Activated naive CD8-positive, alpha-beta T cell treated with anti-CD3 and anti-CD28 coated beads, Interleukin-2, amount 10 ng/mL, durations not matched to agents 7 days and 5 days (primary cell): ENCODE measurements at regions not wholly inside any gene's neighbourhood (a gene's known extent, or its start where the extent isn't known, plus 50 kb on each side); places are given as distances from the start of the nearest gene placed in this dataset.

Experiments
- ATAC-seq: fragments of 150-1000 bp; cut with Tn5 transposase; one replicate; pipeline ENCODE4 v1.10.0; 2021; ENCODE audit warnings: low read depth, moderate library complexity
- POLR2A ChIA-PET: fragments of 350-600 bp; sonication (Branson Sonifier 250); formaldehyde crosslinking; loops from one replicate; lab custom pipeline; 2021; ENCODE audit warnings: antibody characterized with exemption; lab: Charles Lee
- DNase-seq: peaks from one replicate; pipeline ENCODE4 v3.0.0; 2021
- H3K27ac Mint-ChIP-seq: one replicate; pipeline ENCODE4 v1.8.0; 2022; ENCODE audit warnings: mild to moderate bottlenecking, mixed read lengths
- H3K27me3 Mint-ChIP-seq: one replicate; pipeline ENCODE4 v1.8.0; 2022; ENCODE audit warnings: mild to moderate bottlenecking, moderate library complexity, mixed read lengths
- H3K36me3 Mint-ChIP-seq: one replicate; pipeline ENCODE4 v1.8.0; 2021; ENCODE audit warnings: mild to moderate bottlenecking, mixed read lengths
- H3K4me1 Mint-ChIP-seq: one replicate; pipeline ENCODE4 v1.8.0; 2021; ENCODE audit warnings: mixed read lengths
- H3K4me3 Mint-ChIP-seq: one replicate; pipeline ENCODE4 v1.8.0; 2022; ENCODE audit warnings: mild to moderate bottlenecking, moderate library complexity, mixed read lengths
- H3K9me3 Mint-ChIP-seq: one replicate; pipeline ENCODE4 v1.8.0; 2021; ENCODE audit warnings: mixed read lengths

DNA sequence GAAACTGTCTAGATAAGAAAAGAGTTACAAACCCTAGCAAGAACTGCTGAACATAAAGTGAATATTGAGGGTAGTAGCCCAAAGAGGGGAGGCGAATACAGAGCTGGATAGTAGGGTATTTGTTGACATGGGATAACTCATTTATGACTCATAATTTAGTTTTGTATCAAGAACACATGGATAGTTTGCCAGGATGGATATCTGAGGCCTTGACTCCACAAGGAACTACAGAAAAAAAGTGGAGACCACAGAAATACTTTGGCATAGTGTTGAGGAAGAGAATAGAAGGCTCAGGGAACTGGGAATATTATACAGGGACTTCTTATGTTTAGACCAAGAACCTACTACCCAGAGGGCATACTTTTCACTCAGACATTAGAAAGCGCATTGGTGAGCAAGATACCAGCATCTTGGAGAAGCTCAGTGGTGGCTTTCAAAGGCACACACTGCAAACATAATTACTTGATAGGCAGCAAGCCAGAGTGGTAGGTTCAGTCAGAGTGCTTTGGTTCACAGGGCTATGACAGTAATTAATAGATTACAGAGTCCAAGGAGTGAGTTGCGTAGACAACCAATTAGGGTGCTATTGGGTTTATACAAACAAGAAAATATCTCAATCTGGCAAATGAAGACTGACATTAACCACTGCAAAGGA is 51.9 kb upstream of the ZBTB7C start:
- H3K27ac Mint-ChIP-seq = no peak overlapping the region
- no peak overlapping the region for H3K4me3 Mint-ChIP-seq
- no peaks in the 10 kb centered on the region for H3K9me3 Mint-ChIP-seq
- H3K27me3 Mint-ChIP-seq = peaks cover 43% of the 10 kb centered on the region
- peaks cover 8% of the 10 kb centered on the region for H3K4me1 Mint-ChIP-seq
- ATAC-seq (no peak), DNase-seq (no peak)
- POLR2A ChIA-PET = no interaction called here
- H3K36me3 Mint-ChIP-seq = no peaks in the 10 kb centered on the region

DNA sequence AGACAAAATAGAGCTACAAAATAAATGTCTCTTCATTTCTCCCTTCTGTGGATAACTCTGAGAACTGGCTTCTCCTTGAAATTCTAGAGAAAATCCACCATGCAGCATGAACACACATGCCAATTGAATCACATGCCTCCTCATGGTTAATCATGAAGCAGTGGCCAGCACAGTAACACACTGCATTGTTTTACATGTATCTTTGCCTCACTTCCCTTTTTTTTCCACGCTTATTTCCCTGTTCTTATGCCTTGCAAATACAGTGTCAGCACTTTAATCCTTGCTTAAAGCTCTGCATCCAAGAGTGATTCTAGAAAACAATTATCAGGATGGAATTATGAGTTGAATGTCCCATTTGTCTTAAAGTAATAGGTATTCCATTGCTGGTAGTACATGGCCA is 50.3 kb upstream of the ZBTB7C start:
- no peak overlapping the region for H3K27ac Mint-ChIP-seq
- peaks cover 11% of the 10 kb centered on the region for H3K4me1 Mint-ChIP-seq
- POLR2A ChIA-PET = no interaction called here
- peaks cover 47% of the 10 kb centered on the region for H3K27me3 Mint-ChIP-seq
- ATAC-seq (no peak), DNase-seq (no peak)
- H3K9me3 Mint-ChIP-seq = no peaks in the 10 kb centered on the region
- no peak overlapping the region for H3K4me3 Mint-ChIP-seq
- no peaks in the 10 kb centered on the region for H3K36me3 Mint-ChIP-seq

DNA sequence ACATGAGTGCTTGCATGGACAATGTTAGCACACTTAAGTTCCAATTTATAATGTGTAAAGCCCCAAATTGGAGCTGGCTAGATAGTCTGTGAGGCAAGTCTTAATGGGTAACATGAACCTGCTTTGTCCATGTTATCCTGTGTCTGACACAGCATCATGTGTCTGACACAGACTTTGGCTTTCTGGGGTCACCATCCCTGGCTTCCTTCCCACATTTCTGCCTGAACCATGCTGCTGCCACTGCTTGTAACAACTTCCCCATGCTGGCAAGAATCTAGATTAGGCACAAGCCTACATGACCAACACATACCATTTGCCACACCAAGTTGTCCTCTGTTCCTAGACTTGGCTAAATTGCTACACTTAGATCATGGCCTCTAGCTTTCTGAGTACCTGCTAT is 49.8 kb upstream of the ZBTB7C start:
- H3K27ac Mint-ChIP-seq = no peak overlapping the region
- no peaks in the 10 kb centered on the region for H3K9me3 Mint-ChIP-seq
- peaks cover 50% of the 10 kb centered on the region for H3K27me3 Mint-ChIP-seq
- no peak overlapping the region for H3K4me3 Mint-ChIP-seq
- ATAC-seq (no peak), DNase-seq (no peak)
- H3K36me3 Mint-ChIP-seq = no peaks in the 10 kb centered on the region
- peaks cover 11% of the 10 kb centered on the region for H3K4me1 Mint-ChIP-seq
- POLR2A ChIA-PET = no interaction called here
